Cardiac fibroblast (primary cell): ENCODE measurements at regions not wholly inside any gene's neighbourhood (a gene's known extent, or its start where the extent isn't known, plus 50 kb on each side); places are given as distances from the start of the nearest gene placed in this dataset.
"Not testable (repeated sequence)": the region's sequence is repeated elsewhere in the genome, so short reads cannot be mapped to it uniquely, and the experiment has no call there.

ENCODE experiments used
- DNase-seq, 2 donors: peaks; one replicate each; pipeline versions ENCODE4 v3.0.0 to v3.0.0-alpha.2; 2010; ENCODE audit warnings: low read depth in 2 of 2
- H3K4me3 ChIP-seq, 2 donors: replicated peaks in 1 of 2; 1 replicate in 1 of 2; 2 replicates in 1 of 2; pipeline ENCODE4 v1.5.1; 2011; ENCODE audit warnings: low read depth in 2 of 2, low read length in 2 of 2, mild to moderate bottlenecking in 2 of 2, moderate library complexity in 1 of 2
- CTCF ChIP-seq: IDR thresholded peaks from one replicate; pipeline ENCODE4 v1.5.1; 2011; ENCODE audit warnings: low read depth, mild to moderate bottlenecking, low read length, inconsistent platforms

GRCh38 chr1:61028136-61028535 is 54.2 kb upstream of the NFIA start:
- no peak overlapping the region for H3K4me3 ChIP-seq
- no peak for TF ChIP-seq CTCF
- DNase-seq: no peak

- DNase-seq, H3K4me3 ChIP-seq: not testable (repeated sequence)
Observed at GRCh38 chr1:61018068-61018467, 64.3 kb upstream of the NFIA start.

GRCh38 chr1:61017651-61018050 is 64.7 kb upstream of the NFIA start:
- no peak for DNase-seq
- no peak overlapping the region for H3K4me3 ChIP-seq
- no peak for TF ChIP-seq CTCF

- TF ChIP-seq CTCF: no peak
- DNase-seq: no peak
- no peak overlapping the region for H3K4me3 ChIP-seq
Observed at GRCh38 chr1:61013946-61014667, 68.3 kb upstream of the NFIA start.

- H3K4me3 ChIP-seq: no peak overlapping the region
- DNase-seq: no peak
- no peak for TF ChIP-seq CTCF
Observed at GRCh38 chr1:61013189-61013945, 69.0 kb upstream of the NFIA start.

GRCh38 chr1:61012341-61012761 is 70.0 kb upstream of the NFIA start:
- TF ChIP-seq CTCF: no peak
- peak in 1 of 2 donors; percentile 2 for DNase-seq
- no peak overlapping the region for H3K4me3 ChIP-seq

- TF ChIP-seq CTCF: no peak
- no peak overlapping the region for H3K4me3 ChIP-seq
- no peak for DNase-seq
Observed at GRCh38 chr1:61011561-61012263, 70.6 kb upstream of the NFIA start.
